Osteocyte (in vitro differentiated cells): ENCODE measurements at regions not wholly inside any gene's neighbourhood (a gene's known extent, or its start where the extent isn't known, plus 50 kb on each side); places are given as distances from the start of the nearest gene placed in this dataset.
"Not testable (repeated sequence)": the region's sequence is repeated elsewhere in the genome, so short reads cannot be mapped to it uniquely, and the experiment has no call there.

Source experiments
- DNase-seq: peaks from one replicate; pipeline ENCODE4 v3.0.0; 2021; ENCODE audit warnings: mixed read lengths; ENCODE audit not compliant: unreplicated experiment; ENCODE audit errors: extremely low spot score
- H3K27ac Mint-ChIP-seq: one replicate; pipeline ENCODE4 v1.8.0; 2021; ENCODE audit warnings: mild to moderate bottlenecking, mixed read lengths; ENCODE audit not compliant: unreplicated experiment
- H3K27me3 Mint-ChIP-seq: one replicate; pipeline ENCODE4 v1.8.0; 2021; ENCODE audit warnings: mixed read lengths; ENCODE audit not compliant: unreplicated experiment
- H3K36me3 Mint-ChIP-seq: one replicate; pipeline ENCODE4 v1.8.0; 2021; ENCODE audit warnings: mixed read lengths; ENCODE audit not compliant: unreplicated experiment
- H3K4me1 Mint-ChIP-seq: one replicate; pipeline ENCODE4 v1.8.0; 2021; ENCODE audit warnings: mixed read lengths; ENCODE audit not compliant: unreplicated experiment
- H3K4me3 Mint-ChIP-seq: one replicate; pipeline ENCODE4 v1.8.0; 2021; ENCODE audit warnings: mild to moderate bottlenecking, moderate library complexity, mixed read lengths; ENCODE audit not compliant: unreplicated experiment
- H3K9me3 Mint-ChIP-seq: one replicate; pipeline ENCODE4 v1.8.0; 2021; ENCODE audit warnings: mixed read lengths; ENCODE audit not compliant: unreplicated experiment
- CTCF ChIP-seq: fragments of 200-600 bp; sonication (generic); IDR thresholded peaks from 2 replicates; pipeline ENCODE4 v1.5.0; 2021; ENCODE audit warnings: antibody characterized with exemption, mild to moderate bottlenecking, moderate library complexity

GRCh38 chr14:54010981-54011380, 54.4 kb upstream of the BMP4 start:
- H3K27ac Mint-ChIP-seq, result no peak overlapping the region

GRCh38 chr14:54023027-54023426, 66.4 kb upstream of the BMP4 start:
- no peak for TF ChIP-seq CTCF
- Mint-ChIP-seq H3K27ac (no peak overlapping the region), H3K4me1 (no peaks in the 10 kb centered on the region), H3K9me3 (peaks cover 23% of the 10 kb centered on the region), H3K36me3 (peaks cover 2% of the 10 kb centered on the region), H3K4me3 (no peak overlapping the region), H3K27me3 (peaks cover 3% of the 10 kb centered on the region)
- DNase-seq, result no peak

More at GRCh38 chr14:54010981-54011380, 54.4 kb upstream of the BMP4 start:
- H3K4me3 Mint-ChIP-seq, result no peak overlapping the region
- H3K36me3 Mint-ChIP-seq, result no peaks in the 10 kb centered on the region
- no peak for TF ChIP-seq CTCF
- H3K9me3 Mint-ChIP-seq, result peaks cover 9% of the 10 kb centered on the region
- DNase-seq, result no peak
- H3K4me1 Mint-ChIP-seq, result no peaks in the 10 kb centered on the region
- H3K27me3 Mint-ChIP-seq, result peaks cover 13% of the 10 kb centered on the region

GRCh38 chr14:54025661-54026060, 69.0 kb upstream of the BMP4 start:
- peak; percentile 48 for TF ChIP-seq CTCF
- H3K27me3 Mint-ChIP-seq, result peaks cover 8% of the 10 kb centered on the region
- no peak for DNase-seq
- H3K9me3 Mint-ChIP-seq, result peaks cover 14% of the 10 kb centered on the region
- no peak overlapping the region for H3K4me3 Mint-ChIP-seq
- no peaks in the 10 kb centered on the region for H3K4me1 Mint-ChIP-seq
- no peak overlapping the region for H3K27ac Mint-ChIP-seq
- H3K36me3 Mint-ChIP-seq, result peaks cover 2% of the 10 kb centered on the region

GRCh38 chr14:54026671-54027070, 70.0 kb upstream of the BMP4 start:
- H3K27ac Mint-ChIP-seq, result no peak overlapping the region
- H3K36me3 Mint-ChIP-seq, result peaks cover 2% of the 10 kb centered on the region
- peaks cover 9% of the 10 kb centered on the region for H3K27me3 Mint-ChIP-seq
- H3K9me3 Mint-ChIP-seq, result peaks cover 14% of the 10 kb centered on the region
- no peak for TF ChIP-seq CTCF
- no peak for DNase-seq
- H3K4me3 Mint-ChIP-seq, result no peak overlapping the region
- no peaks in the 10 kb centered on the region for H3K4me1 Mint-ChIP-seq

- H3K27ac Mint-ChIP-seq, H3K4me1 Mint-ChIP-seq, H3K27me3 Mint-ChIP-seq, H3K4me3 Mint-ChIP-seq, H3K36me3 Mint-ChIP-seq, DNase-seq: not testable (repeated sequence)
- peaks cover 24% of the 10 kb centered on the region for H3K9me3 Mint-ChIP-seq
These were observed 74.4 kb upstream of the BMP4 start for GRCh38 chr14:54030996-54031395.

GRCh38 chr14:54033285-54033684, 76.7 kb upstream of the BMP4 start:
- H3K36me3 Mint-ChIP-seq, H3K4me1 Mint-ChIP-seq, DNase-seq, H3K27me3 Mint-ChIP-seq, H3K27ac Mint-ChIP-seq, H3K4me3 Mint-ChIP-seq: not testable (repeated sequence)
- peaks cover 27% of the 10 kb centered on the region for H3K9me3 Mint-ChIP-seq
